Glomerular visceral epithelial cell (primary cell): ENCODE measurements at regions not wholly inside any gene's neighbourhood (a gene's known extent, or its start where the extent isn't known, plus 50 kb on each side); places are given as distances from the start of the nearest gene placed in this dataset.

ENCODE experiments used
- DNase-seq: peaks from one replicate; pipeline ENCODE4 v3.0.0-alpha.2; 2016; ENCODE audit errors: extremely low spot score

DNA sequence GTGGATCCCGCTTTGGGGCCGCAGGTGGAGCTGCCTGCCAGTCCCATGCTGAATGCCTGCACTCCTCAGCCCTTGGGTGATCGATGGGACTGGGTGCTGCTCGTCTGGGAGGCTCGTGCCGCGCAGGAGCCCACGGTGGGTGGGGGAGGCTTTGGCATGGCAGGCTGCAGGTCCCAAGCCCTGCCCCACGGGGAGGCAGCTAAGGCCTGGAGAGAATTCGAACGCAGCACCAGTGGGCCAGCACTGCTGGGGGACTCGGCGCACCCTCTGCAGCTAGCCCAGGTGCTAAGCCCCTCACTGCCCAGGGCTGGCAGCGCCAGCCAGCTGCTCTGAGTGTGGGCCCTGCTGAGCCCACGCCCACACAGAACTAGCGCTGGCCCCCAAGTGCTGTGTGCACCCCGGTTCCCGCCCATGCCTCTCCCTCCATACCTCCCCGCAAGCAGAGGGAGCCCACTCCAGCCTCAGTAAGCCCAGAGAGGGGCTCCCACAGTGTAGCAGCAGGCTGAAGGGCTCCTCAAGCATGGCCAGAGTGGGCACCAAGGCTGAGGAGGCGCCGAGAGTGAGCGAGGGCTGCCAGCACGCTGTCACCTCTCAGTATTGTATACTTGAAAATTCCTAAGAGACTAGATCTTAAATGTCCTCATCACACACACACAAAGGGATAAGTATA is 1654.2 kb upstream of the SLC39A10 start:
- no peak for DNase-seq

DNA sequence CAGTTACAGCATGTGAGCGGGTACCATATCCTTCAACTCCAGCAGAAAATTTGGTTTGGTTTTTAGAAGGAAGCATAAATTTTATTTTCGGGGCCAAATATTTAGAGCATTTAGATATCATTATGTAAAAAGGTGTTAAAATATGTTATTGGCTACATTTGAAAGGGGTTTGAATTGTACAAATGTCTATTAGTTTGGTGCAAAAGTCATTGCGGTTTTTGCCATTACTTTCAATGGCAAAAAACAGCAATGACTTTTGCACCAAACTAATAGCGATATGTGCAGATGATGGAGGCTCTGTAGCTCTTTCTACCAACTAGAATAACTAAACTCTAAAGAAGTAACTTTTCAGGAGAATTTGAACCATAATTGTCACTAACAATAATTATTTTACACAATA is 1666.2 kb upstream of the SLC39A10 start:
- DNase-seq = no peak

GRCh38 chr2:193989645-193990044 is 1667.4 kb upstream of the SLC39A10 start:
- no peak for DNase-seq

DNA sequence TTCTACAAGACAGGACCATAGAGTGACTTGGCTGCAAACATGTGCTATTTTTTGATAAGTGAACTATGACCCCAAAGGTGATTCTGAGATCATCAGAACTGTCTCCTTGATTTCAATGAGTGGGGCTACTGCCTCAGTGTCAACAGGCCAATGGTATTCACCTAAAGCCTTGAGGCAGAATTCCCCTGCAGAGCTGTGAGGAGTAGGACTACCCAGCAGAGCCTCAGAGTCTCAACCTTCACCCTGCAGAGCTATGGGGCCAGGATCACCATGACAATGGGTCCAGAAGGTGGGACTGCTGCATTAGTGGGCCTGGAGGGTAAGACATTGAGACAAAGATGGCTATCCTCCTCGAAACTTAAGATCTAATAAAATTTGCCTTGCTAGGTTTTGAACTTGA is 1668.2 kb upstream of the SLC39A10 start:
- DNase-seq = no peak

DNA sequence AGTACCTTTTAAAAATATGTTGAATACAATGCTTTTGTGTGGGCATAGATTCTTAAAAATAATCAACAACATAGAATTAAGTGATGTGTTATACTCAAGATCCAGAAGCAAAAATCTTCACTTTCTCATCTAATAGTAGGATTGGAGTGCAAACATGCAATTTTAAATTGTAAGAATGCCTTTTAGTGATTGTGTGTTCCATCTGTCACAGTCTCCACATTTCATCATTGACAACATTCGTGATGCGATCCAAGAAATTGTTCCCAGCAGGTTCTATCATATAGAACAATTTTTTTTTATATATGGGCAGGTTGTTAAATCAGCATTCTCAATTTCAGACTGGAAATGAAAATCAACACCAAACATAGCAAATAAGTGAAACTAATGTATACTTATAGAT is 1671.8 kb upstream of the SLC39A10 start:
- DNase-seq = no peak

GRCh38 chr2:193980599-193980998 is 1676.4 kb upstream of the SLC39A10 start:
- no peak for DNase-seq

GRCh38 chr2:193973781-193974180 is 1683.2 kb upstream of the SLC39A10 start:
- no peak for DNase-seq

DNA sequence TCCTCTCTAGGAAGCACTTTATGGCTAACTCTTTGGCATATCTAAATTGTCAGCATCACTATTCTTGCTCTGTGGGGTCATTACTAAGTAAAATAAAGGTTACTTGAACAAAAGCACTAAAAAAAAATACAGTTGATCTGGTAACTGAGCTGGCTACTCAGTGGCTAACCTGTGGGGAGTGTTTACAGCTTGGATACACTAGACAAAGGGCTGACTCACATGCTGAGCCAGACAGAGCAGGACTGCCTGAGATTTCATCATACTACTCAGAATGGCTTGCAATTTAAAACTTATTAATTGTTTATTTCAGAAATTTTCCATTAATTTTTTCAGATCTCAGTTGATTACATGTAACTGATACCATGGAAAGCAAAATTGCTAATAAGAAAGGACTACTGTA is 1690.4 kb upstream of the SLC39A10 start:
- DNase-seq = peak; percentile 63

DNA sequence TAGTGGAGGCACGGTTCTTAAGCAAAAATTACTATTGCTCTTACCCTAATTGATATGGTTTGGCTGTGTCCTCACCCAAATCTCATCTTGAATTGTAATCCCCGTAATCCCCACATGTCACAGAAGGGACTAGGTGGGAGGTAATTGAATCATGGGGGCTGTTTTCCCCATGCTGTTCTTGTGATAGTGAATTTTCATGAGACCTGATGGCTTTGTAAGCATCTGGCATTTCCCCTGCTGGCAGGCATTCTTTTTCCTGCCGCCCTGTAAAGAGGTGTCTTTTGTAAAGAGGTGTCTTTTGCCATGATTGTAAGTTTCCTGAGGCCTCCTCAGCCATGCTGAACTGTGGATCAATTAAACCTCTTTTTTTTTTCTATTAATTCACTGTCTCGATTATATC is 1691.8 kb upstream of the SLC39A10 start:
- DNase-seq = no peak

- peak; percentile 42 for DNase-seq
Measured at GRCh38 chr2:193963472-193964119, 1693.4 kb upstream of the SLC39A10 start.

- no peak for DNase-seq
Measured at GRCh38 chr2:193946806-193947205, 1710.2 kb upstream of the SLC39A10 start.

DNA sequence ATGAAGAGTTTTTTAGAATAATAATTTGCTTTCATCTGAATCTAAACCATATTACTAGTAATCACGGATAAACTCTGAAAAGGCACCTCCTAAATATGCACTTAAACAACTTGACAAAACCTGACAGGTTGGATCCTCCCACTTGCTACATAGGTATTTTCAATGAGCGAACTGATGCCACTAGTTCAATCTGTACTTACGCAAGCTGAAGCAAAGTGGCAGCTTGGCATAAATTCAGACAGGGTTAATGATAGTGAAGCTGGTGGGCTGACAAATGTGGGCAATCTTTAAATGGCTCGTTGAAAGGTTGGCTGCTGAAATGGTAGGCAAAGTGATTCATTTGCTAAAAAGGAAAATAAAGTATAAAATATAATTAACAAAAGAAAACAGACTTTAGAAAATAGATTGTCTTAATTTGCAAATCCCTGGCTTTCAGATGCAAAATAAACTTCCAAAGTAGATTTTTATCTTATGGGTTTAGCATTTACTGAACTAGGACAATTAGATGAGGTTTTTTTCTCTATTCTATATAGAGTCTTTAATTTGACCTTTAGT is 1713.5 kb upstream of the SLC39A10 start:
- DNase-seq = no peak

DNA sequence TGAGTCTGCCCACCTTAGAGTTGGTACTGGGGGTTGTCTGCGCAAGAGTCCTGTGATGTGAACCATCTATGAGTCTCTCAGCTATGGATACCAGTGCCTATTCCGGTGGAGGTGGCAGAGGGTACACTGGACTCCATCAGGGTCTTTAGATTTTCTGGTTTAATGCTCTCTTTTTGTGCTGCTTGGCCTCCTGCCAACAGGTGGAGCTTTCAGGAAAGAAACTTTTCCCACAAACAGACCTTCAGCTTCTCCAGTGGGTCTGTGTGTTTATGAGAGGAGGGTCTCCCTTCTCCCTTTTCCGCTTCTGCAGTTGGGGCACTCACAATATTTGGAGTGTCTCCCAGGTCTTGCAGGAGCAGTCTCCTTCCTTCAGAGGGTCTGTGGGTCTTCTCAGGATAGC is 1721.9 kb upstream of the SLC39A10 start:
- DNase-seq = no peak

GRCh38 chr2:193929131-193929530 is 1727.9 kb upstream of the SLC39A10 start:
- no peak for DNase-seq

- DNase-seq = no peak
Measured at GRCh38 chr2:193907561-193907960, 1712.8 kb upstream of the TMEFF2 start.

DNA sequence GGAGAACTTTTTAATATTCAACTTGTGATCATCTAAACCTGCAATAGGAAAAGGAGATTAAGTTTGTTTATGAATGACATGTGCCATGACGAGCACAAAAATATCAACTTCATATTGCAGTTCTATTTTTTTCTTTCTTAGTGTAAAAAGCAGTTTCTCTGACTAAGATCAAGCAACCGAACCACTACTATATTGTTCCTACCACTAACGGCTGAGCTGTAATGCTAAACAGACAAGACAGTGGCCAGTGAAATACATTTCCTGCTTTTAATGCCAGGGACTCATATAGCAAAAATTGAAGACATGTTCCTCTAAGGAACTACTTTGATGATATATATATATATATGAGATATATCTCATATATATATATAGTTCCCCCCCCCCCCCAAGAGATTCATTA is 1705.6 kb upstream of the TMEFF2 start:
- DNase-seq = no peak

DNA sequence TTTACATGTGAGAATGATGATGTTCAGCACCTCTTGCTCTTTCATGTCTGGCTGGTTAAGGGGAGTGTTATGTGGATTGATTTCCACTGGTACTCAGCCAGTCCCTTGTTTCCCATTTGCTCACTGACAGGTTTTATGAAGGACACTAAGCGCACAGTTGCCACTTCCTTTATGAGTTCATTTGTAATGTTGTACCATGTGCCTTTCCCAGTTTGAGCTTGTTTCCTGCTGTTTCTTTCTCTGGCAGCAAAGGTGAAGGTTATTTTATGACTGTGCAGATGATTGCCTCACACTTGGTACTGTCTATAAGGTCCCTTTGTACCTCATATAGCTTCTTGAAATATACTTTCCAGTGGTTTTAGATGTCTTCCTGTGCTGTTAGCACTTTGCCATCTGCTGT is 1700.5 kb upstream of the TMEFF2 start:
- DNase-seq = no peak

- no peak for DNase-seq
Measured at GRCh38 chr2:193894081-193894480, 1699.3 kb upstream of the TMEFF2 start.

DNA sequence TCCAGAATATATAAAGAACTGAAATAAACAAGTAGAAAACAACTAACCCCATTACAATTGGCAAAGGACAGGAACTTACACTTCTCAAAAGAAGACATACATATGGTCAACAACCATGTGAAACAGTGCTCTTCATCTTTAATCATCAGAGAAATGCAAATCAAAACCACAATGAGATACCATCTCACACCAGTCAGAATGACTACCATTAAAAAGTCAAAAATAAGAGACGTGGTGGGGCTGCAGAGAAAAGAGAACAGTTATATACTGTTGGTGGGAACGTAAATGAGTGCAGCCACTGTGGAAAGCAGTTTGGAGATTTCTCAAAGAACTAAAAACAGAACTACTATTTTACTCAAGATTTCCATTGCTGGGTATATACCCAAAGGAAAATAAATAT is 1696.3 kb upstream of the TMEFF2 start:
- DNase-seq = no peak

GRCh38 chr2:193885419-193885818 is 1690.7 kb upstream of the TMEFF2 start:
- no peak for DNase-seq

DNA sequence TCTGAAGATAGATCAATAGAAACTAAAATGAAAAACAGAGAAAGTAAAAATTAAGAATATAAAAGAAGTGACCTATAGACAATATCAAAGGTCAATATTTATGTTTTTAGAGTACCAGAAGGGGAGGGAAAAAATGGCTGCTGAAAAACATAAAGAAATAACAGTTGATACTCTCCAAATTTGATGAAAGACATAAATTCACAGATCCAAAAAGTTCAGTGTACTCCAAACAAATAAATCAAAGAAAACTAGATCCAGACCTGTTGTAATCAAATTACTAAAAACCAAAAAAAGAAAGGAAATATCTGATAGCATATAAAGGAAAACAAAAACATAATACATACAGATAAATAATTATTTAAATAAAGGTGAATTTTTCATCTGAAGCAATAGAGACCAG is 1689.1 kb upstream of the TMEFF2 start:
- DNase-seq = no peak

DNA sequence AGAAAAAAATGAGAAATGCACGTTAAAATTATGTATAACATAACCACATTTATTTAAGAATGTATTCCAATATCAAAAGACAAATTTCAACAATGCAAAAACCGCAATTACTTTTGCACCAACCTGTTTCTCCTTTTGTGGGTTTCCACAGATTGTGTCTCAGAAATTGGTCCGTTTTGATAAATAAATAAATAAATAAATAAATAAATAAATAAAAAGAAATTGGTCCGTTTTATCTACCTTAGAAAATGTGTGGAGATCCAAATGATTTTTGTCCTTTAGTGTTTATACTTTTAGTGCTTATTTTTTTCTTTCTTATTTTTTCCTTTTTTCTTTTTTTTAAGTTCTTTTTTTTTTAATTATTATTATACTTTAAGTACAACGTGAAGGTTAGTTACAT is 1682.2 kb upstream of the TMEFF2 start:
- DNase-seq = no peak

GRCh38 chr2:193869564-193869963 is 1674.8 kb upstream of the TMEFF2 start:
- DNase-seq = no peak

- peak; percentile 69 for DNase-seq
Measured at GRCh38 chr2:193868833-193869232, 1674.1 kb upstream of the TMEFF2 start.
